ENCODE measurements at regions not wholly inside any gene's neighbourhood (a gene's known extent, or its start where the extent isn't known, plus 50 kb on each side); places are given as distances from the start of the nearest gene placed in this dataset.

DNA sequence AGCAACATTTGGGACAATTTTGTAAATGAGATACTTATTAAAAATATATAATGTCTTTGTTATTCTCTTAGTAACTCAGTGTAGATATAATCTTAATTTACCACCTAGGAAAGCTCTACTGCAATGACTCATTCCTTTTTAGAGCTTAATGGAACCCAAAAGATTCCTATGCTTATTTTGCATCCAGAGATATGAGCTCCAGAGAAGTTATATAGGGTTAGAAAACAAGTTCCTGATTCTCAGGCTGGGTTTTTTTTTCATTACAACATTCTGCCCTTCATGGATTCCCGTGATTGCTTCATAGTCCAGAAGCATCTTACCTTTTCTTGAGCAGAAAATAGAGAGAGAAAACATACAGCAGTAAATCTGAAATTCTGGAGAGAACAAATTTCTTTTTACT is 57.9 kb upstream of the CXCL8 start:
- ChIA-PET CTCF (interaction anchor here (0.6 kb wide), 1 partner anchor 507 kb away, joined by 5 read pairs; no protein-coding TSS in a partner anchor), POLR2A (no interaction called here)
- no peaks in the 10 kb centered on the region for H3K4me1 ChIP-seq (ENCODE audit: control insufficient read depth, insufficient read depth, low read length)
- H3K27ac ChIP-seq (ENCODE audit: extremely low read depth, low read depth, low read length) = no peak overlapping the region
- H3K36me3 ChIP-seq (ENCODE audit: control insufficient read depth in 2 of 2, insufficient read depth in 1 of 2, low read length in 2 of 2) = no peaks in the 10 kb centered on the region
- no peaks in the 10 kb centered on the region for H3K9me3 ChIP-seq (ENCODE audit: control insufficient read depth, insufficient read depth, low read depth, low read length)
- no peak overlapping the region for H3K4me3 ChIP-seq (ENCODE audit: low read depth, low read length)
- TF ChIP-seq SCRT2 (tag by site-specific recombination; IDR thresholded peaks at IDR 0.05) (no peak), ZNF777 (tag by site-specific recombination; IDR thresholded peaks at IDR 0.05; ENCODE audit: borderline replicate concordance) (no peak), ZNF48 (tag by site-specific recombination; IDR thresholded peaks at IDR 0.05) (no peak), SALL2 (tag by site-specific recombination; IDR thresholded peaks at IDR 0.05; ENCODE audit: borderline replicate concordance) (no peak), ZNF610 (tag by site-specific recombination; IDR thresholded peaks at IDR 0.05; ENCODE audit: borderline replicate concordance) (no peak), ZNF114 (tag by site-specific recombination; IDR thresholded peaks at IDR 0.05) (no peak), ZNF2 (tag by site-specific recombination; IDR thresholded peaks at IDR 0.05) (no peak), HOXD13 (CRISPR knock-in tag; IDR thresholded peaks at IDR 0.05; ENCODE audit: borderline replicate concordance) (no peak), ZNF214 (tag by site-specific recombination; IDR thresholded peaks at IDR 0.05; ENCODE audit: borderline replicate concordance) (no peak), ZNF433 (tag by site-specific recombination; IDR thresholded peaks at IDR 0.05; ENCODE audit: low read depth) (no peak)
- TF ChIP-seq, protein P1, sequence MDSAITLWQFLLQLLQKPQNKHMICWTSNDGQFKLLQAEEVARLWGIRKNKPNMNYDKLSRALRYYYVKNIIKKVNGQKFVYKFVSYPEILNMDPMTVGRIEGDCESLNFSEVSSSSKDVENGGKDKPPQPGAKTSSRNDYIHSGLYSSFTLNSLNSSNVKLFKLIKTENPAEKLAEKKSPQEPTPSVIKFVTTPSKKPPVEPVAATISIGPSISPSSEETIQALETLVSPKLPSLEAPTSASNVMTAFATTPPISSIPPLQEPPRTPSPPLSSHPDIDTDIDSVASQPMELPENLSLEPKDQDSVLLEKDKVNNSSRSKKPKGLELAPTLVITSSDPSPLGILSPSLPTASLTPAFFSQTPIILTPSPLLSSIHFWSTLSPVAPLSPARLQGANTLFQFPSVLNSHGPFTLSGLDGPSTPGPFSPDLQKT (IDR thresholded peaks at IDR 0.05; ENCODE audit: borderline replicate concordance, low read depth, low read length) = no peak
- TF ChIP-seq, protein P2, sequence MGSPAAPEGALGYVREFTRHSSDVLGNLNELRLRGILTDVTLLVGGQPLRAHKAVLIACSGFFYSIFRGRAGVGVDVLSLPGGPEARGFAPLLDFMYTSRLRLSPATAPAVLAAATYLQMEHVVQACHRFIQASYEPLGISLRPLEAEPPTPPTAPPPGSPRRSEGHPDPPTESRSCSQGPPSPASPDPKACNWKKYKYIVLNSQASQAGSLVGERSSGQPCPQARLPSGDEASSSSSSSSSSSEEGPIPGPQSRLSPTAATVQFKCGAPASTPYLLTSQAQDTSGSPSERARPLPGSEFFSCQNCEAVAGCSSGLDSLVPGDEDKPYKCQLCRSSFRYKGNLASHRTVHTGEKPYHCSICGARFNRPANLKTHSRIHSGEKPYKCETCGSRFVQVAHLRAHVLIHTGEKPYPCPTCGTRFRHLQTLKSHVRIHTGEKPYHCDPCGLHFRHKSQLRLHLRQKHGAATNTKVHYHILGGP (tag by site-specific recombination; IDR thresholded peaks at IDR 0.05) = no peak

DNA sequence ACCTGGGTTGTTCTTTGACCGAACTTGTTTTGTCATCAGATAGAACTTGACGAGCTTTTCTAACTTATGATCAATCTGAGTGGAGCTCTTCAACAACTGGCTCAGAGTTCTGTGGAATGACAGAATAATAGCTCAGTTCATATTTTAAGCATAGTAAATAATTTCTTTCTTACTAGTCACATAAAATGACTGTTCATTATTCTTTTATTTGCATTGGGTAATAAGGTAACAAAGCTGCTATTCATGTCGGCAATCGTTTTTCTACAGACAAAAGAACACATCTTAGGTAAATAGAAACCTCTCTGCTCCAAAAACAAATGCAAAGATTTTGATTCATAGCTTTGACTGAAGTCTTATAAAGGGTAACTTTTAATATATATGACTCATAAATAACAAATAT is 57.3 kb upstream of the CXCL8 start:
- POLR2A ChIA-PET = no interaction called here
- CTCF ChIA-PET = interaction anchor here (0.6 kb wide), 1 partner anchor 506 kb away, joined by 5 read pairs; no protein-coding TSS in a partner anchor
- H3K4me3 ChIP-seq (ENCODE audit: low read depth, low read length) = no peak overlapping the region
- TF ChIP-seq ZNF169 (tag by site-specific recombination; IDR thresholded peaks at IDR 0.05) (no peak), ZIC2 (tag by site-specific recombination; IDR thresholded peaks at IDR 0.05) (no peak), ZNF558 (tag by site-specific recombination; IDR thresholded peaks at IDR 0.05) (no peak), ZNF776 (tag by site-specific recombination; IDR thresholded peaks at IDR 0.05; ENCODE audit: borderline replicate concordance) (no peak), ZNF132 (tag by site-specific recombination; IDR thresholded peaks at IDR 0.05; ENCODE audit: borderline replicate concordance) (no peak), ZNF677 (tag by site-specific recombination; IDR thresholded peaks at IDR 0.05) (no peak), ZNF433 (tag by site-specific recombination; IDR thresholded peaks at IDR 0.05; ENCODE audit: low read depth) (no peak), MYNN (tag by site-specific recombination; IDR thresholded peaks at IDR 0.05; ENCODE audit: borderline replicate concordance) (no peak)
- TF ChIP-seq, protein P3, sequence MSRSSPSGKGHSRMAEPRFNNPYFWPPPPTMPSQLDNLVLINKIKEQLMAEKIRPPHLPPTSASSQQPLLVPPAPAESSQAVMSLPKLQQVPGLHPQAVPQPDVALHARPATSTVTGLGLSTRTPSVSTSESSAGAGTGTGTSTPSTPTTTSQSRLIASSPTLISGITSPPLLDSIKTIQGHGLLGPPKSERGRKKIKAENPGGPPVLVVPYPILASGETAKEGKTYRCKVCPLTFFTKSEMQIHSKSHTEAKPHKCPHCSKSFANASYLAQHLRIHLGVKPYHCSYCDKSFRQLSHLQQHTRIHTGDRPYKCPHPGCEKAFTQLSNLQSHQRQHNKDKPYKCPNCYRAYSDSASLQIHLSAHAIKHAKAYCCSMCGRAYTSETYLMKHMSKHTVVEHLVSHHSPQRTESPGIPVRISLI (tag by site-specific recombination; IDR thresholded peaks at IDR 0.05) = no peak
- TF ChIP-seq, protein P4, sequence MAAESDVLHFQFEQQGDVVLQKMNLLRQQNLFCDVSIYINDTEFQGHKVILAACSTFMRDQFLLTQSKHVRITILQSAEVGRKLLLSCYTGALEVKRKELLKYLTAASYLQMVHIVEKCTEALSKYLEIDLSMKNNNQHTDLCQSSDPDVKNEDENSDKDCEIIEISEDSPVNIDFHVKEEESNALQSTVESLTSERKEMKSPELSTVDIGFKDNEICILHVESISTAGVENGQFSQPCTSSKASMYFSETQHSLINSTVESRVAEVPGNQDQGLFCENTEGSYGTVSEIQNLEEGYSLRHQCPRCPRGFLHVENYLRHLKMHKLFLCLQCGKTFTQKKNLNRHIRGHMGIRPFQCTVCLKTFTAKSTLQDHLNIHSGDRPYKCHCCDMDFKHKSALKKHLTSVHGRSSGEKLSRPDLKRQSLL (tag by site-specific recombination; IDR thresholded peaks at IDR 0.05) = no peak
- TF ChIP-seq, protein P5, sequence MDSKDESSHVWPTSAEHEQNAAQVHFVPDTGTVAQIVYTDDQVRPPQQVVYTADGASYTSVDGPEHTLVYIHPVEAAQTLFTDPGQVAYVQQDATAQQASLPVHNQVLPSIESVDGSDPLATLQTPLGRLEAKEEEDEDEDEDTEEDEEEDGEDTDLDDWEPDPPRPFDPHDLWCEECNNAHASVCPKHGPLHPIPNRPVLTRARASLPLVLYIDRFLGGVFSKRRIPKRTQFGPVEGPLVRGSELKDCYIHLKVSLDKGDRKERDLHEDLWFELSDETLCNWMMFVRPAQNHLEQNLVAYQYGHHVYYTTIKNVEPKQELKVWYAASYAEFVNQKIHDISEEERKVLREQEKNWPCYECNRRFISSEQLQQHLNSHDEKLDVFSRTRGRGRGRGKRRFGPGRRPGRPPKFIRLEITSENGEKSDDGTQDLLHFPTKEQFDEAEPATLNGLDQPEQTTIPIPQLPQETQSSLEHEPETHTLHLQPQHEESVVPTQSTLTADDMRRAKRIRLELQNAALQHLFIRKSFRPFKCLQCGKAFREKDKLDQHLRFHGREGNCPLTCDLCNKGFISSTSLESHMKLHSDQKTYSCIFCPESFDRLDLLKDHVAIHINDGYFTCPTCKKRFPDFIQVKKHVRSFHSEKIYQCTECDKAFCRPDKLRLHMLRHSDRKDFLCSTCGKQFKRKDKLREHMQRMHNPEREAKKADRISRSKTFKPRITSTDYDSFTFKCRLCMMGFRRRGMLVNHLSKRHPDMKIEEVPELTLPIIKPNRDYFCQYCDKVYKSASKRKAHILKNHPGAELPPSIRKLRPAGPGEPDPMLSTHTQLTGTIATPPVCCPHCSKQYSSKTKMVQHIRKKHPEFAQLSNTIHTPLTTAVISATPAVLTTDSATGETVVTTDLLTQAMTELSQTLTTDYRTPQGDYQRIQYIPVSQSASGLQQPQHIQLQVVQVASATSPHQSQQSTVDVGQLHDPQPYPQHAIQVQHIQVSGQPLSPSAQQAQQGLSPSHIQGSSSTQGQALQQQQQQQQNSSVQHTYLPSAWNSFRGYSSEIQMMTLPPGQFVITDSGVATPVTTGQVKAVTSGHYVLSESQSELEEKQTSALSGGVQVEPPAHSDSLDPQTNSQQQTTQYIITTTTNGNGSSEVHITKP (tag by site-specific recombination; IDR thresholded peaks at IDR 0.05) = no peak
- no peaks in the 10 kb centered on the region for H3K4me1 ChIP-seq (ENCODE audit: control insufficient read depth, insufficient read depth, low read length)
- H3K27ac ChIP-seq (ENCODE audit: extremely low read depth, low read depth, low read length) = no peak overlapping the region
- H3K36me3 ChIP-seq (ENCODE audit: control insufficient read depth in 2 of 2, insufficient read depth in 1 of 2, low read length in 2 of 2) = no peaks in the 10 kb centered on the region
- H3K9me3 ChIP-seq (ENCODE audit: control insufficient read depth, insufficient read depth, low read depth, low read length) = no peaks in the 10 kb centered on the region
